Neural progenitor cell (in vitro differentiated cells): ENCODE measurements at regions not wholly inside any gene's neighbourhood (a gene's known extent, or its start where the extent isn't known, plus 50 kb on each side); places are given as distances from the start of the nearest gene placed in this dataset.

Experiments used
- EZH2 ChIP-seq: fragments of 200-600 bp; sonication (generic); IDR thresholded peaks from 2 replicates; pipeline ENCODE4 v1.6.1; 2017; ENCODE audit warnings: antibody characterized with exemption, mild to moderate bottlenecking, moderate library complexity
- EZH2phosphoT487 ChIP-seq: fragments of 200-600 bp; sonication (generic); IDR thresholded peaks from 2 replicates; pipeline ENCODE4 v1.6.1; 2017; ENCODE audit warnings: antibody characterized with exemption
- TF ChIP-seq, protein P1 (sequence below): fragments of 200-600 bp; sonication (generic); IDR thresholded peaks from 2 replicates; pipeline ENCODE4 v1.5.1; 2017; ENCODE audit warnings: antibody characterized with exemption, mild to moderate bottlenecking

DNA sequence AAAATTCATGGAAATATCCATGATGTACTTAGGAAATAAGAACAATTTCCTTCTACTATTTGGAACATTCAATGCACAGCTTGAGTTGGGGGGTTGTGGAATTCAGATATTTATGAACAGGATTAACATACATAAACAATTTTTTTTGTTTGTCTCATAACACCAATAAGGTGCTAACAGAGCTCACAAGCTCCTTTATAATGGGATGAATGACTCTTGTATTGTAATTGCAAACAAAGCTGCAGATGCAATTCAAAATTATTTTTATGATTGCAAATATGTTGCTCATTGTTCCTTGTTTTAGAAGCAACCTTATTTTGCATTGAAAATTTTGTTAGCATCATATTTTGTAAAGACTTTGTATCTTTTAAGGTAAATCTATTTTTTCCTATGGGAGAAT lies 265.7 kb downstream of the PCDH17 start:
- TF ChIP-seq, protein P1, sequence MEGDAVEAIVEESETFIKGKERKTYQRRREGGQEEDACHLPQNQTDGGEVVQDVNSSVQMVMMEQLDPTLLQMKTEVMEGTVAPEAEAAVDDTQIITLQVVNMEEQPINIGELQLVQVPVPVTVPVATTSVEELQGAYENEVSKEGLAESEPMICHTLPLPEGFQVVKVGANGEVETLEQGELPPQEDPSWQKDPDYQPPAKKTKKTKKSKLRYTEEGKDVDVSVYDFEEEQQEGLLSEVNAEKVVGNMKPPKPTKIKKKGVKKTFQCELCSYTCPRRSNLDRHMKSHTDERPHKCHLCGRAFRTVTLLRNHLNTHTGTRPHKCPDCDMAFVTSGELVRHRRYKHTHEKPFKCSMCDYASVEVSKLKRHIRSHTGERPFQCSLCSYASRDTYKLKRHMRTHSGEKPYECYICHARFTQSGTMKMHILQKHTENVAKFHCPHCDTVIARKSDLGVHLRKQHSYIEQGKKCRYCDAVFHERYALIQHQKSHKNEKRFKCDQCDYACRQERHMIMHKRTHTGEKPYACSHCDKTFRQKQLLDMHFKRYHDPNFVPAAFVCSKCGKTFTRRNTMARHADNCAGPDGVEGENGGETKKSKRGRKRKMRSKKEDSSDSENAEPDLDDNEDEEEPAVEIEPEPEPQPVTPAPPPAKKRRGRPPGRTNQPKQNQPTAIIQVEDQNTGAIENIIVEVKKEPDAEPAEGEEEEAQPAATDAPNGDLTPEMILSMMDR: no peak
- TF ChIP-seq EZH2 (no peak), EZH2phosphoT487 (no peak)
